RWPE1 (cell line): ENCODE measurements at regions not wholly inside any gene's neighbourhood (a gene's known extent, or its start where the extent isn't known, plus 50 kb on each side); places are given as distances from the start of the nearest gene placed in this dataset.

Source experiments
- CTCF ChIA-PET: fragments of 350-600 bp; sonication (Branson Sonifier 250); formaldehyde crosslinking; extraction: SDS; loops from one replicate; lab custom pipeline; 2021; lab: Yijun Ruan, JAX
- POLR2A ChIA-PET: fragments of 400-600 bp; formaldehyde crosslinking; extraction: SDS; loops from one replicate; lab custom pipeline; 2020; ENCODE audit warnings: antibody characterized with exemption; ENCODE audit not compliant: low non-redundant PET; lab: Yijun Ruan, JAX
- DNase-seq: peaks from one replicate; pipeline ENCODE4 v3.0.0; 2012; ENCODE audit warnings: low spot score
- H3K27ac ChIP-seq: fragments of 450-650 bp; 2 replicates; pipeline ENCODE4 v1.5.1; 2017
- TF ChIP-seq, protein P1 (sequence below): fragments of 450-650 bp; conservative IDR thresholded peaks from 2 replicates; pipeline ENCODE4 v1.5.1; 2017; ENCODE audit warnings: low read depth, mild to moderate bottlenecking

DNA sequence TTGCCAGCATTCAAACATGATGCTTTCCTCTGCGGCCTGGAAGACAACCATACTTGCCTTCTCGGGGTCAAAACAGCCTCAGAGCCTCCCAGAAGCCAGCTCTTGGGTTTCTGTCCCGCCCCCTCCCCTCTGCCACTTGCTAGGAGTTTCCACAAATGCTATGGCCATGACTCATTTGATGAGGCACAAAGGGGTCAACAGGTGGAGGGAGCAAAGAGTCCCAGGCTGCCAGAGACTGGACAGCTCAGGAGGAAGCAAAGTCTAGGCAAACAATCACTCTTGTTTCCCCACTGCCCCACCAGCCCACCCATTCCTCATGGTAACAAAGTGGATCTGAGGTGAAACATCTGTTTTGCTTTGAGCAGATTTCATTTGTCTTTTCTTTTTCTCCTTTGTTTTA is 551.1 kb downstream of the TNS1 start:
- ChIA-PET POLR2A (no interaction called here), CTCF (interaction anchor here (1.1 kb wide), 1 partner anchor 59 kb away, joined by 3 read pairs; no protein-coding TSS in a partner anchor)
- peak; percentile 17 for DNase-seq
- no peak overlapping the region for H3K27ac ChIP-seq
- TF ChIP-seq, protein P1, sequence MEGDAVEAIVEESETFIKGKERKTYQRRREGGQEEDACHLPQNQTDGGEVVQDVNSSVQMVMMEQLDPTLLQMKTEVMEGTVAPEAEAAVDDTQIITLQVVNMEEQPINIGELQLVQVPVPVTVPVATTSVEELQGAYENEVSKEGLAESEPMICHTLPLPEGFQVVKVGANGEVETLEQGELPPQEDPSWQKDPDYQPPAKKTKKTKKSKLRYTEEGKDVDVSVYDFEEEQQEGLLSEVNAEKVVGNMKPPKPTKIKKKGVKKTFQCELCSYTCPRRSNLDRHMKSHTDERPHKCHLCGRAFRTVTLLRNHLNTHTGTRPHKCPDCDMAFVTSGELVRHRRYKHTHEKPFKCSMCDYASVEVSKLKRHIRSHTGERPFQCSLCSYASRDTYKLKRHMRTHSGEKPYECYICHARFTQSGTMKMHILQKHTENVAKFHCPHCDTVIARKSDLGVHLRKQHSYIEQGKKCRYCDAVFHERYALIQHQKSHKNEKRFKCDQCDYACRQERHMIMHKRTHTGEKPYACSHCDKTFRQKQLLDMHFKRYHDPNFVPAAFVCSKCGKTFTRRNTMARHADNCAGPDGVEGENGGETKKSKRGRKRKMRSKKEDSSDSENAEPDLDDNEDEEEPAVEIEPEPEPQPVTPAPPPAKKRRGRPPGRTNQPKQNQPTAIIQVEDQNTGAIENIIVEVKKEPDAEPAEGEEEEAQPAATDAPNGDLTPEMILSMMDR, result no peak

DNA sequence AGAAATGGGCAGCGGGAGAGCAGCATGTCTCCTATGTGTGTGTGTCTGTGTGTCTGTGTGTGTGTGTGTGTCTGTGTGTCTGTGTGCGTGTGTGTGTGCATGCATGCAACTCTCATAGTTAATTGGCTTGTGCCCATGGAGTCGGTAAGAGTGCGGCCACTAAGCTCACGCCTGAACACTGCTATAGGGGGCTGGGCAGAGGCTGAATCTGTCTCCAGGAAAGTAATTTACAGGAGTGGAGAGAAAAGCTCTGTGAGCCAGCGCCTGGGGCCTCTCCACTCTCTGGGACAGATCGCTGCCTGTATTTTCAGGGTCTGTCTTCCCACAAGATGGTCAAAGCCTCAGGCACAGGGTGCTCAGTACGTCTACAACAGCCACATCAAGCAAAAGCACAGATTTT is 553.4 kb downstream of the TNS1 start:
- no peak for DNase-seq
- H3K27ac ChIP-seq, result no peak overlapping the region
- TF ChIP-seq, protein P1, result no peak
- ChIA-PET POLR2A (no interaction called here), CTCF (no interaction called here)

DNA sequence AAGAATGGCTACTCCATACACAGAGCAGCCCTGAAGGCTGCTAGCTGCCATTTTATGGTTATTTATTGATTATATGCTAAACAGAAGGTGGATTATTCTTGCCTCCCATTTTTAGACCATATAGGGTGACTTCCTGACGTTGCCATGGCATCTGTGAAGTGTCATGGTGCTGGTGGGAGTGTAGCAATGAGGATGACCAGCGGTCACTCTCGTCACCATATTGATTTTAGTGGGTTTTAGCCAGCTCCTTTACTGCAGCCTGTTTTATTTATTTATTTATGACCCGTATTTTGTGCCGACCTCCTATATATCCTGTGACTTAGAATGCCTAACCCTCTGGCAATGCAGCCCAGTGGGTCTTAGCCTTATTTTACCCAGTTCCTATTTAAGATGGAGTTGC is 553.9 kb downstream of the TNS1 start:
- POLR2A ChIA-PET, result no interaction called here

DNA sequence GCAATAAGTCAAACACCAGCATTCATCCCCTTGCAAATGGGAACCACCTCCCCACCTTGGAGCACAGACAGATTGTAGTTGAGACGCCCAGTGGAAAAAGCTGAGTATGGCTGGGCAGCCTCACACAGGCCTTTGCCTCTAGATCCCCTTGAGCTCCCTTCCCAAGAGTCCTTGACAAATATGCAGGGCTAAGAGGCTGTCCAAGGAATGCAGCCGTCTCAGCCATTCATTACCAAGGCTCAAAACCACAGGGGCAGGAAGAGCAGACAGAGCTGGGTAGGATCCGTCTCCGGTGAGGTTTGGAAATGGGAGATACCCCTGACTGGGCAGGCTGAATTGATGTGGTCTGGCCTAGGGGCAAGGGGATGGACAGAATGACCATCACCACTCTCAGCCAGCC is 557.1 kb downstream of the TNS1 start:
- DNase-seq, result no peak
- POLR2A ChIA-PET, result no interaction called here
- H3K27ac ChIP-seq, result no peak overlapping the region
- TF ChIP-seq, protein P1, result no peak
- CTCF ChIA-PET, result no interaction called here

More for the DNA sequence above, 553.9 kb downstream of the TNS1 start:
- no peak for DNase-seq
- CTCF ChIA-PET, result interaction anchor here (0.6 kb wide), 1 partner anchor 1073 kb away, joined by 4 read pairs; no protein-coding TSS in a partner anchor
- H3K27ac ChIP-seq, result no peak overlapping the region
- TF ChIP-seq, protein P1, result no peak

DNA sequence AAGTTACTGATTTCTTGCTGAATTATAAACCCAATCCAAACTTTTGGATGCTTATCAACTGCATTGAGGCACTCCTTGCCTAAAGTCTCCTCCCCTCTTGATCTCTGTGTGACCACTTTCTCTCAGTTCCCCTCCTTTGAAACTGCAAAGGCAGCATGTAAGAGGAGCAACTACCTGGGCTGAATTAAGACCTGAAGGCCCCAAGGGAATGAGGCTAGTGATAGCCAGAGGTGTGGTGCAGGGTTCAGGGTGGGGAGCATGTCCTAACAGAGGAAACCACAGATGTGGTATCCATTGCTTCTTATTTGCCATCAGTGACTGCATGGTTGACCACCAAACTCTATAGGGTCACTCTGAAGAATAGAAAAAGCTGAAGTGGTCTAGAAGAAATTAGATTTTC is 557.9 kb downstream of the TNS1 start:
- POLR2A ChIA-PET, result no interaction called here
- no peak overlapping the region for H3K27ac ChIP-seq
- DNase-seq, result no peak
- TF ChIP-seq, protein P1, result no peak
- CTCF ChIA-PET, result no interaction called here

DNA sequence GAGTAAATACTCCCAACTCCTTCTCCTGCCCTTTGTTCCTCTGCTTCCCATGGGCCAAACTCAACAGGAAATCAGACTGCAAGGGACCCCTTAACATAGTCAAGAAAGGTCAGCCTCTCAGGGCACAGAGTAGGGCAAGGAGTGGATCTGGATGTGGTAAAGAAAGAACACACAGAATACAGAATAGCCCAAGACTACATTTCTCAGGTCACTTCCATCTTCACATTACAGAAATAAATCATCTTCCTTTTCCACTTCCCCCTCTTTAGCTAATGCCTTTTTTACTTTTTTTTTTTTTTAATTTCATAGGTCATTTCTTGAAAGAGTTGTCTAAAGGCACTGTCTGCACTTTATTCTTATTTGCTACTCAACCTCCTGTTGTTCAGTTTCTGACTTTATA is 558.3 kb downstream of the TNS1 start:
- H3K27ac ChIP-seq, result no peak overlapping the region
- CTCF ChIA-PET, result no interaction called here
- POLR2A ChIA-PET, result no interaction called here
- DNase-seq, result no peak
- TF ChIP-seq, protein P1, result no peak

DNA sequence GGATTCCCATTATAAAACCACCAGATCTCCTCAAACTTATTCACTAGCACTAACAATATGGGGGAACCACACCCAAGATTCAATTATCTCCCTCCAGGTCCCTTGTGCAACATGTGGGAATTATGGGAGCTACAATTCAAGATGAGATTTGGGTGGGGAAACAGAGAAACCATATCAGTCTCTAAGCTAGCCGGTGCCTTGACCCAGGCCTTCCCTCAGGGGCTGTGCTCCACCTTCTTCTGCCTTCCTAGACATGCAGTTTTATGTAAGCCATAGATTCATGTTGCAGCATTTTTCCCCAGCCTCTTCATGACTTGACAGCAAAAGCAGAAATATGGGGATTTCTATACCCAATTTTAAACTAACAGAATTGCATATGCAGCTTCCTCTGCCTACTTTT is 559.2 kb downstream of the TNS1 start:
- POLR2A ChIA-PET, result no interaction called here
- TF ChIP-seq, protein P1, result no peak
- no peak for DNase-seq
- CTCF ChIA-PET, result interaction anchor here (0.7 kb wide), 1 partner anchor 270 kb away, joined by 3 read pairs; no protein-coding TSS in a partner anchor
- H3K27ac ChIP-seq, result no peak overlapping the region
